GM18868 (cell line): ENCODE measurements at regions not wholly inside any gene's neighbourhood (a gene's known extent, or its start where the extent isn't known, plus 50 kb on each side); places are given as distances from the start of the nearest gene placed in this dataset.
"Not testable (repeated sequence)": the region's sequence is repeated elsewhere in the genome, so short reads cannot be mapped to it uniquely, and the experiment has no call there.

Experiments
- ATAC-seq: cut with Tn5 transposase; IDR thresholded peaks from one replicate; pipeline ENCODE4 v1.9.1; 2021; ENCODE audit warnings: mild to moderate bottlenecking, moderate library complexity; ENCODE audit not compliant: unreplicated experiment

GRCh38 chr17:26881195-26881594 is 412.7 kb upstream of the WSB1 start:
- ATAC-seq: not testable (repeated sequence)

GRCh38 chr17:26882097-26882761 is 411.7 kb upstream of the WSB1 start:
- peak; percentile 63 for ATAC-seq

- not testable (repeated sequence) for ATAC-seq
These were observed 409.8 kb upstream of the WSB1 start for GRCh38 chr17:26883878-26884740.

- not testable (repeated sequence) for ATAC-seq
These were observed 409.2 kb upstream of the WSB1 start for GRCh38 chr17:26884741-26885059.

- not testable (repeated sequence) for ATAC-seq
These were observed 408.5 kb upstream of the WSB1 start for GRCh38 chr17:26885244-26885970.
